GM18520 (cell line): ENCODE measurements at regions not wholly inside any gene's neighbourhood (a gene's known extent, or its start where the extent isn't known, plus 50 kb on each side); places are given as distances from the start of the nearest gene placed in this dataset.
"Not testable (repeated sequence)": the region's sequence is repeated elsewhere in the genome, so short reads cannot be mapped to it uniquely, and the experiment has no call there.

Experiments used
- ATAC-seq: cut with Tn5 transposase; IDR thresholded peaks from one replicate; pipeline ENCODE4 v1.9.1; 2021; ENCODE audit not compliant: unreplicated experiment

GRCh38 chr1:60746278-60746791, 336.0 kb upstream of the NFIA start:
- ATAC-seq: no peak

GRCh38 chr1:60745484-60745883, 336.9 kb upstream of the NFIA start:
- ATAC-seq: no peak

- ATAC-seq: no peak
Observed at GRCh38 chr1:60742339-60742738, 340.0 kb upstream of the NFIA start.

DNA sequence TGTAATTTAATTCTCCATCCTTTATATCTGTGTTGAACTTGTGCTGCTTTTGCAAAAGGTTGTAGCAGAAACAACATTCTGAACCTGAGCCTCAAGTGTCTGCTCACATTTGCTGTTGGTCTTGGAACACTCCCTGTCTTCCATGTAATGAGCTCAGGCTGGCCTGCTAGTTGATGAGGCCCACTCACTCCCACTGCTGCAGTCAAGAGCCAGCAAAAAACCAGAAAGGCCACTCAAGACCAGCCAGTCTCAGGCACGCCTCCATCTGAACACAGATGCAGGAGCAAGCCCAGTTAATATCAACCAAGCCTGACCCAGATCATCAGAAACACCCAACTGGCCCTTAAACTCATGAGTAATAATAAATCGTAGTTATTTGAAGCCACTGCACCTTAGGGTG, 342.2 kb upstream of the NFIA start:
- ATAC-seq: no peak

DNA sequence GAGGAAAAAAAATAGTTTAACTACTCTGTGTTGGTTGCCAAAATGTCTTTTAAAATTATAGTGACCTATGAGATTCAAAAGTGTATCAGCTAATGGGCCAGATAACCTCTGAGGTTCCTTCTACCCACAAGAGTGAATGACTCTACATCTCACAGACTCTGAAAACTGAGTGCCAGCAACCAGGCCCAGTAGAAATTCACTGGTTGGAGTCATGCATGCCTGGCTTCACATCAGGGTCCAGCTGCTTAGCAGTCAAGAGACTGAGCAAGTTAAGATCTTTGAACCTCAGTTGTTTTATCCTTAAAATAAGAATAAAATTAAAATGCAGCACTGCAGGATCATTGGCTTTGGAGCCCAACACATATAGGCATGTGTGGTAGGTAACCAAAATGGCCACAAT, 342.6 kb upstream of the NFIA start:
- no peak for ATAC-seq

- no peak for ATAC-seq
Observed at GRCh38 chr1:60732977-60733401, 349.4 kb upstream of the NFIA start.

DNA sequence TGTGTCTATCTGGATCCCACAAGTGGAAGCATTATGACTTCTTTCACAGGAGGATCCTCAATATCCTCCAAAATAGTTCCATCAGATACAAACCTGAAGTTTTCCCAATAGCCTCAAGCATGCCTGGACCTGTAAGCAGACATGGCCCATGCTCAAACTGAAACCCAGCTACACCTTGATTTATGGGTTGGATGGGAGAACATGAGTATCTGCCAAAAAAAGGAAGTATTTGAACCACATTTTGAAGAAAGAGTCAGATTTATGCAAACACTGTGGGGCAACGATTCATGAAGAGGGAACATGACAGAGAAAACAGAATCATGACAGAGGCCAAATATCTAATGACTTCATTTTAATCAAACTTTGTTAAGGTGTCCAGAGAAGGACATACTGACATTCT, 351.0 kb upstream of the NFIA start:
- no peak for ATAC-seq

DNA sequence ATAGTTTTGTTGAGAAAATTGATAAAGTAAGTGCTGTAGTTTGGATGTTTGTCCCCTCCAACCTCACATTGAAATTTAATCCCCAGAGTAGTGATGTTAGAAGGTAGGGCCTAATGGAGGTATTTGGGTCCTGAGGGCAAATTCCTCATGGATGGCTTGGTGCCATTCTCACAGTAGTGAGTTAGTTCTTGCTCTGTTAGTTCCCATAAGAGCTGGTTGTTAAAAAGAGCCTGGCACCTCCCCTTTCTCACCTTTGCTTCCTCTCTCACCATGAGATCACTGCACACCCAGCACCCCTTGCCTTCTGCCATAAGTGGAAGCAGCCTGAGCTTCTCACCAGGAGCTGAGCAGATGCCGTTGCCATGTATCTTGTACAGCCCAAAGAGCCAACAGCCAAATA, 354.8 kb upstream of the NFIA start:
- ATAC-seq: no peak

DNA sequence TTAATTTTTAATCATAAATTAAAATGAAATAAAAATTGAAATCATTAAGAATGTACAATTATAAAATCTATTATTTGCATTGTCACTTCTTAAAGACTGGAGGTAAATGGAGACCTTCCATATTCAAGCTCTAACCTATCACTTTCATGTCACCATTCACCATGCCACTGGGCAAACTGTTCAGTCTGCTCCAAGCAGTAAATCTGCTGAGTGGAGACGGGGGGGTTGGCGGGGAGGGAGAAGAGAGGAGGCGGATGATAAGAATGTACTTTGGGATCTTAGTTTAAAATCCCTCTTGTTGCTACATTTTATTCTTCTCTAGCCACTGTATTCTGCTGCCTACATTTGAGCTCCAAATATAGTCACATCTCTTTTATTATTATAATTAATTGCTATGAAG, 365.9 kb upstream of the NFIA start:
- no peak for ATAC-seq

GRCh38 chr1:60715970-60716369, 366.4 kb upstream of the NFIA start:
- ATAC-seq: no peak

- ATAC-seq: no peak
Observed at GRCh38 chr1:60709426-60709825, 372.9 kb upstream of the NFIA start.

DNA sequence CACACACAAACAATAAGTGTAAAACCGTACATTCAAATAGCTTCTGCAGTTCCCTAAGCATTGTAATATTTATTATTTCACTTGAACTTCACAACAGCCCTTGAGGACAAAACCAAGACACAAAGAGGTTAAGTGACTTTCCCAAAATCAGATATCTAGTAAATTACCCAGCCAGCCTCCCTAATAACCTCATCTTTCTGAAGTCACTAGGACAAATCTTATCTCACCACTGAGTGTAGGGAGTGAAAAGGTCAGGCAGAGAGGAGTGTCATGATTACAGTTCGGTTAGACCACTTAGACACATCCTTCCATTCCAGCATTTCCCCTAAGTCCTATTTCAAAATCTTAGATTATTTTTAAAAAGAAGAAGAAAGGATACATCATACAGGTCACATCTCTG, 377.3 kb upstream of the NFIA start:
- ATAC-seq: no peak

- no peak for ATAC-seq
Observed at GRCh38 chr1:60703155-60703554, 379.2 kb upstream of the NFIA start.

GRCh38 chr1:60699325-60699724, 383.0 kb upstream of the NFIA start:
- no peak for ATAC-seq

GRCh38 chr1:60697204-60697994, 385.0 kb upstream of the NFIA start:
- no peak for ATAC-seq

- no peak for ATAC-seq
Observed at GRCh38 chr1:60696512-60696911, 385.8 kb upstream of the NFIA start.

GRCh38 chr1:60695716-60696171, 386.6 kb upstream of the NFIA start:
- ATAC-seq: no peak

- no peak for ATAC-seq
Observed at GRCh38 chr1:60694980-60695379, 387.4 kb upstream of the NFIA start.

GRCh38 chr1:60692031-60692430, 390.3 kb upstream of the NFIA start:
- ATAC-seq: no peak

DNA sequence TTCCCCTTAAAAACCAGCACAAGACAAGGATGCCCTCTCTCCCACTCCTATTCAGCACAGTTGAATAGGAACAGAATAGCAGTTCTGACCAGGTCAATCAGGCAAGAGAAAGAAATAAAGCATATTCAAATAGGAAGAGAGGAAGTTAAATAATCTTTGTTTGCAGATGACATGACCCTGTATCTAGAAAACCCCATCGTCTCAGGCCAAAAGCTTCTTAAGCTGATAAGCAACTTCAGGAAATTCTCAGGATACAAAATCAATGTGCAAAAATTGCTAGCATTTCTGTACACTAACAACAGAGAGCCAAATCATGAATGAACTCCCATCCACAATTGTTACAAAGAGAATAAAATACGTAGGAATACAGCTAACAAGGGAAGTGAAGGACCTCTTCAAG, 394.1 kb upstream of the NFIA start:
- not testable (repeated sequence) for ATAC-seq

- ATAC-seq: no peak
Observed at GRCh38 chr1:60681095-60681860, 401.1 kb upstream of the NFIA start.
